ENCODE measurements at regions not wholly inside any gene's neighbourhood (a gene's known extent, or its start where the extent isn't known, plus 50 kb on each side); places are given as distances from the start of the nearest gene placed in this dataset.

GRCh38 chr1:117793413-117793812 lies 136.0 kb downstream of the GDAP2 start:
- H3K36me3 ChIP-seq (ENCODE audit: control insufficient read depth, low read depth, low read length): no peaks in the 10 kb centered on the region
- no peak overlapping the region for H3K4me3 ChIP-seq (ENCODE audit: low read length)
- H3K4me1 ChIP-seq (ENCODE audit: control insufficient read depth, low read depth, low read length): no peaks in the 10 kb centered on the region
- H3K27ac ChIP-seq (ENCODE audit: low read length): no peak overlapping the region
- no peaks in the 10 kb centered on the region for H3K27me3 ChIP-seq (ENCODE audit: control insufficient read depth, insufficient read depth, low read length)
- H3K9me3 ChIP-seq (ENCODE audit: control insufficient read depth, low read depth, low read length): no peaks in the 10 kb centered on the region
- no peak overlapping the region for H3K9ac ChIP-seq (ENCODE audit: low read length)

- Histone ChIP-seq H3K27ac (ENCODE audit: low read length) (no peak overlapping the region), H3K9ac (ENCODE audit: low read length) (no peak overlapping the region), H3K36me3 (ENCODE audit: control insufficient read depth, low read depth, low read length) (no peaks in the 10 kb centered on the region), H3K4me3 (ENCODE audit: low read length) (no peak overlapping the region), H3K9me3 (ENCODE audit: control insufficient read depth, low read depth, low read length) (no peaks in the 10 kb centered on the region), H3K4me1 (ENCODE audit: control insufficient read depth, low read depth, low read length) (no peaks in the 10 kb centered on the region), H3K27me3 (ENCODE audit: control insufficient read depth, insufficient read depth, low read length) (no peaks in the 10 kb centered on the region)
Observed at GRCh38 chr1:117794073-117794472, 135.3 kb downstream of the GDAP2 start.

- H3K9me3 ChIP-seq (ENCODE audit: control insufficient read depth, low read depth, low read length): no peaks in the 10 kb centered on the region
- H3K27me3 ChIP-seq (ENCODE audit: control insufficient read depth, insufficient read depth, low read length): no peaks in the 10 kb centered on the region
- no peak overlapping the region for H3K27ac ChIP-seq (ENCODE audit: low read length)
- no peak overlapping the region for H3K9ac ChIP-seq (ENCODE audit: low read length)
- no peaks in the 10 kb centered on the region for H3K4me1 ChIP-seq (ENCODE audit: control insufficient read depth, low read depth, low read length)
- H3K4me3 ChIP-seq (ENCODE audit: low read length): no peak overlapping the region
- H3K36me3 ChIP-seq (ENCODE audit: control insufficient read depth, low read depth, low read length): no peaks in the 10 kb centered on the region
Observed at GRCh38 chr1:117795190-117795589, 134.2 kb downstream of the GDAP2 start.

GRCh38 chr1:117795792-117796191 lies 133.6 kb downstream of the GDAP2 start:
- H3K9me3 ChIP-seq (ENCODE audit: control insufficient read depth, low read depth, low read length): no peaks in the 10 kb centered on the region
- no peaks in the 10 kb centered on the region for H3K27me3 ChIP-seq (ENCODE audit: control insufficient read depth, insufficient read depth, low read length)
- H3K36me3 ChIP-seq (ENCODE audit: control insufficient read depth, low read depth, low read length): no peaks in the 10 kb centered on the region
- H3K4me3 ChIP-seq (ENCODE audit: low read length): no peak overlapping the region
- H3K9ac ChIP-seq (ENCODE audit: low read length): no peak overlapping the region
- H3K4me1 ChIP-seq (ENCODE audit: control insufficient read depth, low read depth, low read length): no peaks in the 10 kb centered on the region
- no peak overlapping the region for H3K27ac ChIP-seq (ENCODE audit: low read length)

GRCh38 chr1:117796226-117796625 lies 133.2 kb downstream of the GDAP2 start:
- H3K27me3 ChIP-seq (ENCODE audit: control insufficient read depth, insufficient read depth, low read length): no peaks in the 10 kb centered on the region
- no peak overlapping the region for H3K4me3 ChIP-seq (ENCODE audit: low read length)
- H3K9me3 ChIP-seq (ENCODE audit: control insufficient read depth, low read depth, low read length): no peaks in the 10 kb centered on the region
- no peak overlapping the region for H3K9ac ChIP-seq (ENCODE audit: low read length)
- no peaks in the 10 kb centered on the region for H3K4me1 ChIP-seq (ENCODE audit: control insufficient read depth, low read depth, low read length)
- no peak overlapping the region for H3K27ac ChIP-seq (ENCODE audit: low read length)
- H3K36me3 ChIP-seq (ENCODE audit: control insufficient read depth, low read depth, low read length): no peaks in the 10 kb centered on the region

GRCh38 chr1:117798550-117798949 lies 130.9 kb downstream of the GDAP2 start:
- no peaks in the 10 kb centered on the region for H3K36me3 ChIP-seq (ENCODE audit: control insufficient read depth, low read depth, low read length)
- H3K27ac ChIP-seq (ENCODE audit: low read length): no peak overlapping the region
- H3K9ac ChIP-seq (ENCODE audit: low read length): no peak overlapping the region
- no peaks in the 10 kb centered on the region for H3K9me3 ChIP-seq (ENCODE audit: control insufficient read depth, low read depth, low read length)
- H3K4me1 ChIP-seq (ENCODE audit: control insufficient read depth, low read depth, low read length): no peaks in the 10 kb centered on the region
- H3K4me3 ChIP-seq (ENCODE audit: low read length): no peak overlapping the region
- H3K27me3 ChIP-seq (ENCODE audit: control insufficient read depth, insufficient read depth, low read length): no peaks in the 10 kb centered on the region

- H3K4me3 ChIP-seq (ENCODE audit: low read length): no peak overlapping the region
- no peak overlapping the region for H3K9ac ChIP-seq (ENCODE audit: low read length)
- no peaks in the 10 kb centered on the region for H3K36me3 ChIP-seq (ENCODE audit: control insufficient read depth, low read depth, low read length)
- H3K4me1 ChIP-seq (ENCODE audit: control insufficient read depth, low read depth, low read length): no peaks in the 10 kb centered on the region
- no peaks in the 10 kb centered on the region for H3K27me3 ChIP-seq (ENCODE audit: control insufficient read depth, insufficient read depth, low read length)
- no peak overlapping the region for H3K27ac ChIP-seq (ENCODE audit: low read length)
- H3K9me3 ChIP-seq (ENCODE audit: control insufficient read depth, low read depth, low read length): no peaks in the 10 kb centered on the region
Observed at GRCh38 chr1:117802531-117803257, 126.7 kb downstream of the GDAP2 start.

- no peak overlapping the region for H3K9ac ChIP-seq (ENCODE audit: low read length)
- no peaks in the 10 kb centered on the region for H3K27me3 ChIP-seq (ENCODE audit: control insufficient read depth, insufficient read depth, low read length)
- no peak overlapping the region for H3K4me3 ChIP-seq (ENCODE audit: low read length)
- no peak overlapping the region for H3K27ac ChIP-seq (ENCODE audit: low read length)
- no peaks in the 10 kb centered on the region for H3K4me1 ChIP-seq (ENCODE audit: control insufficient read depth, low read depth, low read length)
- no peaks in the 10 kb centered on the region for H3K36me3 ChIP-seq (ENCODE audit: control insufficient read depth, low read depth, low read length)
- no peaks in the 10 kb centered on the region for H3K9me3 ChIP-seq (ENCODE audit: control insufficient read depth, low read depth, low read length)
Observed at GRCh38 chr1:117803318-117803717, 126.1 kb downstream of the GDAP2 start.

GRCh38 chr1:117809764-117810163 lies 119.7 kb downstream of the GDAP2 start:
- Histone ChIP-seq H3K9me3 (ENCODE audit: control insufficient read depth, low read depth, low read length) (no peaks in the 10 kb centered on the region), H3K27ac (ENCODE audit: low read length) (no peak overlapping the region), H3K4me3 (ENCODE audit: low read length) (no peak overlapping the region), H3K9ac (ENCODE audit: low read length) (no peak overlapping the region), H3K36me3 (ENCODE audit: control insufficient read depth, low read depth, low read length) (no peaks in the 10 kb centered on the region), H3K4me1 (ENCODE audit: control insufficient read depth, low read depth, low read length) (no peaks in the 10 kb centered on the region), H3K27me3 (ENCODE audit: control insufficient read depth, insufficient read depth, low read length) (no peaks in the 10 kb centered on the region)

- Histone ChIP-seq H3K9me3 (ENCODE audit: control insufficient read depth, low read depth, low read length) (no peaks in the 10 kb centered on the region), H3K36me3 (ENCODE audit: control insufficient read depth, low read depth, low read length) (no peaks in the 10 kb centered on the region), H3K4me3 (ENCODE audit: low read length) (no peak overlapping the region), H3K27me3 (ENCODE audit: control insufficient read depth, insufficient read depth, low read length) (no peaks in the 10 kb centered on the region), H3K9ac (ENCODE audit: low read length) (no peak overlapping the region), H3K4me1 (ENCODE audit: control insufficient read depth, low read depth, low read length) (no peaks in the 10 kb centered on the region), H3K27ac (ENCODE audit: low read length) (no peak overlapping the region)
Observed at GRCh38 chr1:117810553-117810952, 118.9 kb downstream of the GDAP2 start.

GRCh38 chr1:117812869-117813511 lies 116.4 kb downstream of the GDAP2 start:
- H3K36me3 ChIP-seq (ENCODE audit: control insufficient read depth, low read depth, low read length): no peaks in the 10 kb centered on the region
- H3K27ac ChIP-seq (ENCODE audit: low read length): no peak overlapping the region

More at GRCh38 chr1:117812869-117813511, 116.4 kb downstream of the GDAP2 start:
- Histone ChIP-seq H3K4me3 (ENCODE audit: low read length) (no peak overlapping the region), H3K9ac (ENCODE audit: low read length) (no peak overlapping the region), H3K27me3 (ENCODE audit: control insufficient read depth, insufficient read depth, low read length) (no peaks in the 10 kb centered on the region), H3K9me3 (ENCODE audit: control insufficient read depth, low read depth, low read length) (no peaks in the 10 kb centered on the region), H3K4me1 (ENCODE audit: control insufficient read depth, low read depth, low read length) (no peaks in the 10 kb centered on the region)

Measured in iPS-18a (cell line).